Bone marrow (tissue), 2 donors: ENCODE measurements at regions not wholly inside any gene's neighbourhood (a gene's known extent, or its start where the extent isn't known, plus 50 kb on each side); places are given as distances from the start of the nearest gene placed in this dataset.
"Not testable (repeated sequence)": the region's sequence is repeated elsewhere in the genome, so short reads cannot be mapped to it uniquely, and the experiment has no call there.

Experiments
- DNase-seq, 2 donors: peaks; one replicate each; lab custom pipeline; 2025; lab: John Stamatoyannopoulos, UW

DNA sequence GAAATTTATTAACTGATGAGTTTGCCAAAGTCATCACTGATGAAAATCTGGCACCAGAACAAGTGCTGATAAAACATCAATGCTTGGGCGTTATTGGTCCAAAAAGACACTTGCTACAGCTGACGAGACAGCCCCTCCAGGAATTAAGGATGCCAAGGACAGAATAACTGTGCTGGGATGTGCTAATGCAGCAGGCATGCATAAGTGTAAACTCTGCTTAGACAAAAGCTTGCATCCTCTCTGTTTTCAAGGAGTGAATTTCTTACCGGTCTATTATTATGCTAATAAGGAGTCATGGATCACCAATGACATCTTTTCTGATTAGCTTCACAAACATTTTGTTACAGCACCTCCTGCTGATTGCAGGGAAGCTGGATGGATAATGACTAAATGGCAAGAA lies 402.0 kb downstream of the LTN1 start:
- no peak for DNase-seq

DNA sequence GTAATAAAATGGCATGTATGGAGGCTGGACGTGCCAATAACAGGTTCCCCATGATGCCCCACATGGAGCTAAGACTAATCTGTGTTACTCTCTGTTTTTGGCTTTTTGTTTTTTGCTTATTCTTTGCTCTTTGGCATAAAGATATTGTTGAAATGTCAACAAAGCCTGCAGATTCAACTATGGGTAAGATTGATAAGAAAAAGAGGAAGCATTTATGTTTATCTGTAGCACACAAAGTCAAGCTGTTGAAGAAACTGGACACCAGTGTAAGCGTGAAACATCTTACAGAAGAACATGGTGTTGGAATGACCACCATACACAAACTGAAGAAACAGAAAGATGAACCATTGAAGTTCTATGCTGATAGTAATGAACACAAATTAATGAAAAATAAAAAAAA lies 402.7 kb downstream of the LTN1 start:
- DNase-seq: no peak

DNA sequence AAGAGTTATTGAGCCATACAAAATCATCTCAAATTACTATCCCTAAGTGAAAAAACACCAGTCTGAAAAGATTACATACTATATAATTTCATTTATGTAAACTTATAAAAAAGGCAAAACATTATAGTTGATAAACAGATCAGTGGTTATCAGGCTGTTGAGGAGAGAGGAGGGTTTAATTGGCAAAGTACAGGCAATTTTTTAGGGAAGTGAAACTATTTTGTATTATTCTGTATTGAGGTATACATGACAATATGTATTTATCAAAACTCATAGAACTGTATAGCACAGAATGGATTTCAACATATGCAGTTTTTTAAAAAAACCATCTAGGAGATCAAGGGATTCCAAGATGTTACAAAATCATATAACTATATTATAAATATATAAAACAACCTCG lies 403.7 kb downstream of the LTN1 start:
- DNase-seq: no peak

DNA sequence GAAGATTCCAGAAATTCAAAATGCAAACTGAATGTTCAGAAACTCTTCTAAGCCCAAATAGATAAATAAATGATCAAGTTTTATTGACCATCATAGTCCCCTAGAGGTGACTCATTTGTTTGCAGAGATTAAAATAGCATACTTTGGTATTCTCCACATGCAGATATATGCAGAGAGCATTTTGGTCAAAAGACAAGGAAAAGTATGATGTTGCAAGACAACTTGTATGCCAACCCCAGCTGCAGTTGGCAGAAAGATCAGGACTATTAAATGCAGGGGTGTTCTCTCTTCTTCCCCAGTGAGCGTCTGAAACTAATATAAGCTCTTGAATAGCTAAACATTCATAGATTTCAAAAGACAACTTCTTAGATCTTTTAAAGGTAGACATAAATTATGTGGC lies 404.9 kb downstream of the LTN1 start:
- DNase-seq: no peak

DNA sequence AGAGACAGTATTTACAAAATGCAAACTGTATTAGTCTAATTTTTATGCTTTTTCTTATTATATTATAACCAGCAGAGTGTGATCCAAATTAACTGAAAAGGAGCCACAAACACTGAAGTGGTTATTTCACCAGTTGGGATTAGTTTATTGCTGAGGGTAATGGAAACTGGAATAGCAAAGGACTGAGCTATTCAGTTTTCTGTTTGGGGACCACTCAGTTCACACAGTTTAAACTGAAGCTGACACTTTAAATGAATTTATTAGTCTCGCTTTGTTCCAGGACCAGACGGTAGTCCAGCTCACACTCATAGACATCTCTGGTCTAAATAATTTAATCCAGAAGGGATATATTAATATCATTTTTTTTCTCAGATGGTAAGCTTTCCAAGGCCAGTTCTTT lies 410.7 kb downstream of the LTN1 start:
- no peak for DNase-seq

DNA sequence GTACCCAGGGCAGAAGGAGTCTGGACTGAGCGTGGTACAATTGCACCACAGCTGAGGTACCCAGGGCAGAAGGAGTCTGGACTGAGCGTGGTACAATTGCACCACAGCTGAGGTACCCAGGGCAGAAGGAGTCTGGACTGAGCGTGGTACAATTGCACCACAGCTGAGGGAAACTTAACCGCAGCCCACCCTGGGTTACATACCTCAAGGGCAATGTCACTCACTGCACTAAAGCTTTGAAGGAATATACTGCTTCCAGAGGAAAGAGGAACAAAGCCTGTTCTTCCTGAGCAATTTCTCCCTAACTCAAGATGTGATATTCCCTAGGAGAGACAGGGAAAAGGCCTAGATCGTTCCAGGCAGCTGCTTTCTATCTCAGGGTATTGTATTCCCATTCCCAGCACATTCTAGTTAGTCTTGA lies 411.4 kb downstream of the LTN1 start:
- DNase-seq: not testable (repeated sequence)

DNA sequence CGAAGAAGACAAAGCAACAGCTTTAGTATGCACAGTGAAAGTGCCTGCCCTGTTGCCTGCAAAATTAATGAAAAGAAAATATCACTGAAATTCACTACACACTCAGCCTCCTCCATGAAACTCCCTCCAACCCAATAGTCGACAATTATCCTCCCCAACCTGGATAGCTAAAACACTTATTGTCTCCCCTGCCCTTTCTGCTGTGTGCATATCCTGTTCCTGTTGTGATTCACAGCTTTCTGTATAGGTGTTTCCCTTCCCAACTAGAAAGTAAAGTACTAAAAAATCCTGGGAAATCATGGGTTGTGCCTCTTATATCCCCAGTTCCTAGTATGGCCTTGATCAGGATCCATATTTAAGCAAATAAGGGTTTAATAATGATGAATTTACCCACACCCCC lies 412.1 kb downstream of the LTN1 start:
- DNase-seq: no peak

DNA sequence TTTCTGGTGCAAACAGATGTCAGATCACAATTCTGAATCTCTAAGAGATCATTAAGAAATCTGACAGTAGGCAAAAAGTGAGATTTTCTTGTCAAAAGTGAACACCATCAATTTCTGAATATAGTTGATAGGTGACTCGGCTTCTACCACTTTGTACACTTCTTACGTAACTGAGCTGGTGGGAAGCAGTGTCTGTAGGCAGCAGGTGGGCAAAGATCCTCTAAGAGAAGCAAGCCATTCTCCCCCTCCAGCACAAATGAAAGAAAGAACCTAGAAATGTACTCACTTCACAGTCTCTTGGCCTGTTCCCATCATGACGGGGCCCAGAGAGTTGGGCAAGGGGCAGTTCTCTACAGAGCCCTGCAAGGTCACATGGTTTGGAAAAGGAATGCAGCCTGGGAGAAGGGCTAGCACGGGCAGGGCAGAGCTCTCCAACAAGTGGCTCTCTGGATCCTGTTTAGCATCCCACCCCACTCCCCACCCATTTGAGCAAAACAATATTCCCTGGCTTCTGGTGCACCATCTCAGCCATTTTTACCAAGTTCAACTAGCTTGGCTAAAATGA lies 412.6 kb downstream of the LTN1 start:
- DNase-seq: no peak

DNA sequence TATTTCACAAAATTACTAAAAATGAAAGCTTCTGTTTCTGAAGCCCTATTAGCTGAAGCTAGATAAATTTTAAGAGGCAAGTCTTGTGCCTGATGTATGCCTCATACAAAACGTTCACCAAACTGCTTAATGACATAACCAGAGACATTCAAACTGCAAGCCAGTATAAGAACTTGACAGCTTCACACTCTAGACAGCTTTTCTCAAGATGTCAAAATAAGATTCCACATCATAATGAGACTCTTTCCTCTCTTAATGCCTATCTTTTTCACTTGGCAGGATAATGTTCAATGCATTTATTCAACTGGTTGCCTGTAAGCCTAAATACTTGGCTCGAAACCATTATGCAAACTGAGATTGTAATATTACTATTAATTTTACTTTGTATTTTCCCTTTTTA lies 424.0 kb downstream of the LTN1 start:
- no peak for DNase-seq

DNA sequence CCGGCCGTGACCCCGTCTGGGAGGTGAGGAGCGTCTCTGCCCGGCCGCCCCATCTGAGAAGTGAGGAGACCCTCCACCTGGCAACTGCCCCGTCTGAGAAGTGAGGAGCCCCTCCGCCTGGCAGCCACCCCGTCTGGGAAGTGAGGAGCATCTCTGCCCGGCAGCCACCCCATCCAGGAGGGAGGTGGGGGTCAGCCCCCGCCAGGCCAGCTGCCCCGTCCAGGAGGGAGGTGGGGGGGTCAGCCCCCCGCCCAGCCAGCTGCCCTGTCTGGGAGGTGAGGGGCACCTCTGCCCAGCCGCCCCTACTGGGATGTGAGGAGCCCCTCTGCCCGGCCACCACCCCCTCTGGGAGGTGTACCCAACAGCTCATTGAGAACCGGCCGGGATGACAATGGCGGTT lies 428.7 kb downstream of the LTN1 start:
- DNase-seq: not testable (repeated sequence)

DNA sequence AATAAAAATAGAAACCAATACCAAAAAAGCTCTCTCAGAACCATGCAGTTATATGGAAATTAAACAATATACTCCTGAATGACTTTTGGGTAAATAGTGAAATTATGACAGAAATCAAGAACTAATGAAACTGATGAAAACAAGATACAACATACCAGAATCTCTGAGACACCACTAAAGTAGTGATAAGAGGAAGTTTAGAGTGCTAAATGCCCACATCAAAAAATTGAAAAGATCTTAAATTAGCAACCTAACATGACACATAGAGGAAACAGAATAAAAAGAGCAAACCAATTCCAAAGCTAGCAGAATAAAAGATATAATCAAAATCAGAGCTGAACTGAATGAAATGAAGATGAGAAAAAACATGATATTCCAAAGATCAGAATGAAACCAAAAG lies 430.9 kb downstream of the LTN1 start:
- DNase-seq: no peak

DNA sequence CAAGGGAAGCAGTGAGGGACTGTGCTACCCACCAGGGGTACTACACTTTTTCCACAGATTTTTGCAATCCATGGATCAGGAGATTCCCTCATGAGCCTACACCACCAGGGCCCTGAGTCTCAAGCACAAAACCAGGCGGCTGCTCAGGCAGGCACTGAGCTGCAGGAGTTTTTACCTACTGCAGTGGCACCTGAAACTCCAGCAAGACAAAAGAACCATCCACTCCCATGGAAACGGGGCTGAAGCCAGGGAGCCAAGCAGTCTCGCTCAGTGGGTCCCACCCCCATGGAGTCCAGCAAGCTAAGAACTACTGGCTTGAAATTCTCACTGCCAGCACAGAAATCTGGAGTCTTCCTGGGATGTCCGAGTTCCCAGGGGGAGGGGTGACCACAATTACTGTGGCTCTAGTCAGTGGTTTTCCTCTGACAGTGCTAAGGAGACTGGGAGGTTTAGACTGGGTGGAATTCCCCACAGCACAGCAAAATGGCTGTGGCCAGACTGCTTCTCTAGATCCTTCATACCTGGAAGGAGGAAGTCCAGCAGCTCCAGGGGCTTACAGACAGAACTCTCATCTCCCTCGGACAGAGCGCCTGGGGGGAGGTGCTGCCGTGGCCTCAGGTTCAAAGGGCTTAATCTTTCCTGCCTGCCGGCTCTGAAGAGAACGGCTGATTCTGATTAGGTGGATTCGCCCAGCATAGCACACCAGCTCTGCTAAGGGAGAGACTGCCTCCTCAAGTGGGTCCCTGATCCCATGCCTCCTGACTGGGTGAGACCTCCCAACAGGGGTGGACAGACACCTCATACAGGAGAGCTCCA lies 437.8 kb downstream of the LTN1 start:
- no peak for DNase-seq

DNA sequence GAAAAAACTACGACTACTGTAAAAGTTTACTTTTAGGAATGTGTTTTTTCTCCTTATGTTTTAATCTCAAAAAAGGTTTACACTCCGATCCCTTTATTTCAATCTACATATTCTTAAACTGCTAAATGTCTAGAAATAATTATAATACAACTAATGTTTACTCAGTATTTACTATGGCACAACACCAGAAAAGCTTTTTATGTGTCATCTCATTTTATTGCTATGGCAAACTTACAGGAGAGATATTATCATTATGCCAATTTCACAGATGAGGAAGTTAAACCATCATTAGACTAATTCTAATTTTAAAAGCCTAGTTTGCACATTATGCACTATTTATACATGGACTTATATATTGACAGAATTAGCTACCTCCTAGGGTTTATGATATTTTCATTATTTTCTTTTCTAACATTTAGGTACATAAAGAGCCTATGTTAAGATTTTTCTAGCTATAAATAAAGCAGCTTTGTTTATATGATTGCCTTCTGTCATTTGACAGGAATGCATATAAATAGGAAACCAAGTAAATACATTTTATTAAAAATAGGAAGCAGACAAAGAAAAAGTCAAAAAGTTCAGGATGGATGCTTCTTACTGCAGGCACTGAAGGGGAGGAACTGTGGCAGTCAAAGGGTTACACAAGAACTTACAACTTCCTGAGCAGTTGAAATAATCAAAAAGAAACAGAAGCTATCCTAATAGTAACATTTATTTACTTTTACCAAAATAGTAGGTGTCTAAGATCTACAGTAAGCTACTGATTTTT lies 442.4 kb downstream of the LTN1 start:
- DNase-seq: no peak

DNA sequence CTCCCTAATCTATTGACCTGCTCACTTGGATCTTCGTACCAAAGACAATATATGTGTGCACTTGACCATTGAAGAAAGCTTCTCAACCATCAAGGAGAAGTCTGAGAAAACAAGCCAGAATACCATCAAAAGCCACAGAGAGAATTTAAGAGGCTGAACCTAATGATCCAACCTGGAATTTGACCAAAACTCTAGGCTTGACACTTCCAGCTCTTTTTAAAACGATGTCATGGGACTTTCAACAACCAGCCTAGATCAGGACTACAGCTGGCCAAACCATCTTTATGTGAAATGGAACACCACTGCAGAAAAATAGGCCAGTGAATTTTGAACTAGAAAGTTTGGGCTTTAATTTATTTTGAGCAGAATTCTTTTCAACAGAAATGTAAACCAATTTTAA lies 444.4 kb downstream of the LTN1 start:
- DNase-seq: no peak

DNA sequence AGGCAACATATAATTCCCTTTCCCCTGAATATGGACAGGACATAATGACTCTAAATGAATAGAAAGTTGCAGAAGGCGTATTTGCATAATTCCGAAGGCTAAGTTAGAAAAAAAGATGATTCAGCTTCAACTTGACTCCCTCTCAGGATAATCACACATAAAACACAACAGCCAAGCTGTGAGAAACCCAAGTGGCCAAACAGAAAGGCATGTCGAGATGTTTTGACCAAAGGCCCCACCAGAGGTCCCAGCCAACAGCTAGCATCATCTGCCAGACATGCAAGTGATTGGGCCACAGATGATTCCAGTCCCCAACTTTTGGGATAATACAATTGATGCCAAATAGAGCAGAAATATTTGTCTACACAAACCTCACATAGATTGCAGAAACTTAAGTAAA lies 444.9 kb downstream of the LTN1 start:
- DNase-seq: no peak

DNA sequence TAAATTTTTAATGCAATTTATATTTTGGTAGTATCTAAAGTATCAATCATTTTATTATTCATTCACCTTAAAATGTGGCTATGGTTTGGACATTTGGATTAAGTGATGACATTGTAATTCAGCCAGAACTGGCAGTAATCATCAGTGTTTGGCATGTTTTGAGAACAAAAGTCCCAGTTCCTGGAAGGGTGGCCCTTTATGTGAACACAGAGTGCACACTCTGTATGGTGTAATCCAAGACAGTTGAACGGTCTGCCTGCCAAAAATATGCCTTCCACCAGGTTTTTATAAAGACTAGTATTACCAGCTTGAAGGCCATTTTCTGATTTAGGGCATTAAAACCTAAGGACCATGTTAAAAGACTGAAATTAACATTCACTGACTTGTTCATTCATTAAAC lies 448.7 kb downstream of the LTN1 start:
- DNase-seq: no peak

DNA sequence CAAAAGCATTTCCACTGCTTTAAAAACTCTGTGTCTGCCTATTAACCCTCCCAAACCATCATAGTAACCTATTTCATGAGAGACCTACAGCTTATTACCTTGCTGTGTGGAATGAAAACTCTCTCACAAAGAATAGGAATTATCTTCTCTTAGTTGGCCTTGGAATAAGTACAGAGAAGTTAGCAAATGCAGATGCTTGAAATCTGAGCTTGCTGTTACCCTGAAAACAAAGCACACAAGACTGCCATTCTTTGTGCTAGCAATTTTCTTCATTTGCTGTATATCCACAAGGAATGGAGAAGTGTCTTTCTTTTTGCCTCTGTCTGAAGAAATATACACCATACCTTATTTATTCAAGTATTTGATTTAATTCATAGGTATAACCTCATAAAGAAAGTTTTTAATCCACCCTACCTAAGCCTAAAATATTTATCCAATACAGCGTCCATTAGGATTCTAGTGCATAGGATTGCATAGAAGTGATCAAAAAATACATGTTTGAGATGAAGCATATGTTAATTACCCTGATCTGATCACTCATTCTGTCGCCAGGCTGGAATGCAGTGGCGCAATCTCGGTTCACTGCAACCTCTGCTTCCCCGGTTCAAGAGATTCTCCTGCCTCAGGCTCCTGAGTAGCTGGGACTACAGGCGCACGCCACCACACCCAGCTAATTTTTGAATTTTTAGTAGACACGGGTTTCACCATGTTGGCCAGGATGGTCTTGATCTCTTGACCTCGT lies 451.1 kb downstream of the LTN1 start:
- no peak for DNase-seq

DNA sequence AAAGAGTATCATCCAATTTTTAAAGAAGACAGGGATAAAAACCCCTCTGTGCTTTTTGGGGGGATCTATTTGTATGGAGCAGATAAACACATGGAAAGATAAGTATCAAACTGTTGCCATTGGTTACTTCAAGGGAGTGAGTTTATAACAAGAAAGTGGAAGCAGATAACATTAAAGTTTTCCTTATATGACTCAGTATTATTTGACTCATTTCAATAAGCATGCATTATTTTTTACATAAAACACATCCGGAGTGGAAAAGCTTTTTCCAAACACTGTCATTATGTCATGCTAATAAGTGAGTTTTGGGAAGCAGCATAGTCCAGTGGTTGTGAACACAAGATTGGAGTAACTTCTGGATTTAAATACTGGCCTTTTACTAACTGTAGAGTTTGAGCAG lies 452.2 kb downstream of the LTN1 start:
- DNase-seq: no peak

DNA sequence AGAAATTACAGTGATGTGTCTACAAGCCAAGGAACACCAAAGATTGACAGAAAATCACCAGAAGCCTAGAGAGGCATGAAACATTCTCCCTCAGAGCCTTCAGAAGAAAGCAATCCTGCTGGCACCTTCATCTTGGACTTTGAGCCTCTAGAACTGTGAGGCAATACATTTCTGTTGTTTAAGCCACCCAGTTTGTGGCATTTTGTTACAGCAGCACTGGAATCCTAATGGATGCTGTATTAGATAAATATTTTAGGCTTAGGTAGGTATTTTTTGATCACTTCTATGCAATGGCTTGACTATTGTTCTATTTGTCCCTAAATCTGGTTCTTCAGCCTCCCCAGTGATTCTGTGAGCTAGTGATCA lies 453.1 kb downstream of the LTN1 start:
- DNase-seq: no peak

DNA sequence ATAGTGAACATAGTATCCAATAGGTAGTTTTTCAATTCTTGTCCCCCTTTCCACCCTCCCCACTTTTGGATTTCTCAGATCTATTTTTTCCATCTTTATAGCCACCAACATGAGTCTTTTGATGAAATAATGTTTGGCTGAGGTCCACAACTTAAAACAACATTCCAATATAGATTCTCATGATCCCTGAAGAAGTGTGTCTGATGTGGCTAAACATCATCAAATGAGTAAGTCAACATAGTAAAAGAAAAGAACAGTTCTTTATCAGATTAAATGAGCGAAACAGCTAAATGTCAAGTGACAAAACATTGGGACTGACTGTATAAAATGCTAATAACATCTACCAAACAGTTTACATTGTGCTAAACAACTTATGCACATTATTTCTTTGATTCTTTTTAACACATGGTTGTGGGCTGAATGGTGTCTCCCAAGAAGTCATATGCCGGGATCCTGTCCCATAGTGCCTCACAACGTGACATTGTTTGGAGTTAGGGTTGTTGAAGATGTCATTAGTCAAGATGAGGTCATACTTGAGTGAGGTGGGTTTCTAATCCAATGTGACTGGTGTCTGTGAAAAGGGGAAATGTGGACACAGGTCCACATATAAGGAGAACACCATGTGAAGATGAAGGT lies 453.6 kb downstream of the LTN1 start:
- no peak for DNase-seq

DNA sequence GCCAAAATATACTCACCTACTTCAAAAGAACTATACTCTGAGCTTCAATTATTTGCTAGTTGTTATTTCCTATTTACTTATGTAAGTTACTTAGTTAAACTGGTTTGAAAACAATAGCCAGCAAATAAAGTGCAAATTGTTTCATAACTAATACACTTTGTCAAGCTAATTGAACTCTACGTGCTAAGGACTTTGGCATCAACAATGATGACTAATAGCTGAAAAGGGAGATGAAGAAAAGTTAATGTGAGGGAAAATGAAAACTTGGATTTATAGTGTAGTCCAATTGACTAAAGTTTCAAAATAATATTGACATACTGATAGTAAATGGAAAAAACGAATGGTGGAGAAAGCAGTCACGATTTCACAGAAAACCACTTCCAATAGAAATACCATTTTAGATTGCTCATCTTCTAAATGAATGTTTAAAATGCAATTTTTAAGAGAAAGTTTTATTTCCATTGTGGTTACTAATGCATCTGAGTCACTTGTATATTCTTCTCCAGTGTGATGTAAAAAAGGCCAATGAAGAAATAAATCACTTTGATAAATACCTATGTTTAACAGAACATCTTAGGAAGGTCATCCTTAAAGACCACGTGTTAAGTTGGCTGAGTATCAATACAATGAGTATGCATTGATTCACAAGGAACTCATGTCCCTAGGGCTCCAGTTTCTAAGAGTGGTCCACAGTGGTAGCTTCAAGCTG lies 455.2 kb downstream of the LTN1 start:
- DNase-seq: no peak

DNA sequence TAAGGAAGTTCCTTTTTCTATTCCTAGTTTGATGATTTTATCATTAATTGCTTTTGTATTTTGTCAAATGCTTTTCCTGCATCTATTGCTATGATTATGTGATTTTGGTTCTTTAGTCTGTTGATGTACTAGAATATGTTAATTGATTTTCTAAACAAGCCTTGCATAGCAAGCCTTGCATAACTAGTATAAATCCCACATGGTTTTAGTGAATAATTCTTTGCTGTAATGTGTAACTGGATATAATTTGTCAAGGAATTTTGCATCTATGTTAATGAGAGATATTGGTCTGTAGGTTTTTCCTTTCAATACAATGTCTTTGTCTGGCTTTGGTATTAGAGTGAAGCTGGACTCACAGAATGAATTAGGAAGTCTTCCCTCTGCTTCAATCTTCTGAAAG lies 460.2 kb downstream of the LTN1 start:
- no peak for DNase-seq
